Uterus (tissue), 3 donors: ENCODE measurements at regions not wholly inside any gene's neighbourhood (a gene's known extent, or its start where the extent isn't known, plus 50 kb on each side); places are given as distances from the start of the nearest gene placed in this dataset.

Experiments
- DNase-seq, 2 donors: peaks; one replicate each; pipeline ENCODE4 v3.0.0-alpha.2; 2019 to 2020
- H3K27ac ChIP-seq, 2 donors: fragments of 200-600 bp; sonication (generic); 1 replicate in 1 of 2; 2 replicates in 1 of 2; pipeline ENCODE4 v1.5.1; 2016 to 2018
- H3K27me3 ChIP-seq, 2 donors: fragments of 200-600 bp; sonication (generic); one replicate each; pipeline ENCODE4 v1.5.1; 2018 to 2019; ENCODE audit warnings: control low read depth in 1 of 2
- H3K36me3 ChIP-seq, 2 donors: fragments of 200-600 bp; sonication (generic); one replicate each; pipeline ENCODE4 v1.5.1; 2019; ENCODE audit warnings: control low read depth in 1 of 2
- H3K4me1 ChIP-seq, 2 donors: fragments of 200-600 bp; sonication (generic); one replicate each; pipeline ENCODE4 v1.5.1; 2018 to 2019; ENCODE audit warnings: control low read depth in 1 of 2
- H3K4me3 ChIP-seq, 2 donors: fragments of 200-600 bp; sonication (generic); 1 replicate in 1 of 2; 2 replicates in 1 of 2; pipeline ENCODE4 v1.5.1; 2018 to 2019; ENCODE audit warnings: mild to moderate bottlenecking in 1 of 2
- H3K9me3 ChIP-seq, 2 donors: fragments of 200-600 bp; sonication (generic); one replicate each; pipeline ENCODE4 v1.5.1; 2019; ENCODE audit warnings: control low read depth in 1 of 2
- CTCF ChIP-seq, 4 experiments: fragments of 200-600 bp in 2 of 4; fragments of 450-650 bp in 2 of 4; sonication (generic) in 2 of 4; IDR thresholded peaks; one replicate each; pipeline ENCODE4 v1.5.1; 2016 to 2019; ENCODE audit warnings: antibody characterized with exemption in 4 of 4, mild to moderate bottlenecking in 2 of 4, moderate library complexity in 1 of 4
- POLR2A ChIP-seq, 2 donors: fragments of 450-650 bp; IDR thresholded peaks; one replicate each; pipeline ENCODE4 v1.6.1; 2016; ENCODE audit warnings: antibody characterized with exemption in 2 of 2, mild to moderate bottlenecking in 1 of 2, moderate library complexity in 1 of 2
- intact Hi-C: fragments of 100-400 bp; cut with DNase I; formaldehyde crosslinking; loops from one replicate; pipeline ENCODE4 v1.15.1; 2023; ENCODE audit warnings: low total_unique reads
- donor health status: DM: yes; HTN: yes; CAD: no.

- no peak for DNase-seq
- H3K4me1 ChIP-seq = no peaks in the 10 kb centered on the region
- no peaks in the 10 kb centered on the region for H3K36me3 ChIP-seq
- H3K27ac ChIP-seq = no peak overlapping the region
- no peaks in the 10 kb centered on the region for H3K9me3 ChIP-seq
- TF ChIP-seq CTCF (IDR thresholded peaks at IDR 0.05) = no peak
- TF ChIP-seq POLR2A (IDR thresholded peaks at IDR 0.05) = no peak
- intact Hi-C loops = no loop called here
- H3K27me3 ChIP-seq = no peaks in the 10 kb centered on the region
- H3K4me3 ChIP-seq = no peak overlapping the region
Measured at GRCh38 chr3:181313335-181313734, 323.8 kb upstream of the DNAJC19 start.

- no peaks in the 10 kb centered on the region for H3K27me3 ChIP-seq
- no peaks in the 10 kb centered on the region for H3K36me3 ChIP-seq
- no peak for TF ChIP-seq CTCF (IDR thresholded peaks at IDR 0.05)
- no peak for TF ChIP-seq POLR2A (IDR thresholded peaks at IDR 0.05)
- H3K27ac ChIP-seq = no peak overlapping the region
- H3K4me1 ChIP-seq = no peaks in the 10 kb centered on the region
- intact Hi-C loops = no loop called here
- no peaks in the 10 kb centered on the region for H3K9me3 ChIP-seq
- no peak overlapping the region for H3K4me3 ChIP-seq
- no peak for DNase-seq
Measured at GRCh38 chr3:181311186-181311585, 321.6 kb upstream of the DNAJC19 start.

- Histone ChIP-seq H3K4me3 (no peak overlapping the region), H3K27me3 (no peaks in the 10 kb centered on the region), H3K36me3 (no peaks in the 10 kb centered on the region), H3K9me3 (no peaks in the 10 kb centered on the region), H3K4me1 (no peaks in the 10 kb centered on the region), H3K27ac (no peak overlapping the region)
- DNase-seq = no peak
- intact Hi-C loops = no loop called here
- no peak for TF ChIP-seq CTCF (IDR thresholded peaks at IDR 0.05)
- TF ChIP-seq POLR2A (IDR thresholded peaks at IDR 0.05) = no peak
Measured at GRCh38 chr3:181302960-181303359, 313.4 kb upstream of the DNAJC19 start.

- intact Hi-C loops = no loop called here
- H3K27me3 ChIP-seq = no peaks in the 10 kb centered on the region
- TF ChIP-seq POLR2A (IDR thresholded peaks at IDR 0.05) = no peak
- no peak for TF ChIP-seq CTCF (IDR thresholded peaks at IDR 0.05)
- no peak overlapping the region for H3K4me3 ChIP-seq
- DNase-seq = no peak
- no peaks in the 10 kb centered on the region for H3K4me1 ChIP-seq
- no peaks in the 10 kb centered on the region for H3K9me3 ChIP-seq
- H3K27ac ChIP-seq = no peak overlapping the region
- no peaks in the 10 kb centered on the region for H3K36me3 ChIP-seq
Measured at GRCh38 chr3:181300033-181300432, 310.5 kb upstream of the DNAJC19 start.

GRCh38 chr3:181298421-181298820 lies 308.9 kb upstream of the DNAJC19 start:
- no peak overlapping the region for H3K4me3 ChIP-seq
- H3K27ac ChIP-seq = no peak overlapping the region
- H3K27me3 ChIP-seq = no peaks in the 10 kb centered on the region
- intact Hi-C loops = no loop called here
- H3K9me3 ChIP-seq = no peaks in the 10 kb centered on the region
- DNase-seq = no peak
- TF ChIP-seq CTCF (IDR thresholded peaks at IDR 0.05) (no peak), POLR2A (IDR thresholded peaks at IDR 0.05) (no peak)
- H3K4me1 ChIP-seq = no peaks in the 10 kb centered on the region
- H3K36me3 ChIP-seq = no peaks in the 10 kb centered on the region
